CD4-positive, alpha-beta T cell treated with Interleukin-10 for 1 hour (primary cell): ENCODE measurements at regions not wholly inside any gene's neighbourhood (a gene's known extent, or its start where the extent isn't known, plus 50 kb on each side); places are given as distances from the start of the nearest gene placed in this dataset.
"Not testable (repeated sequence)": the region's sequence is repeated elsewhere in the genome, so short reads cannot be mapped to it uniquely, and the experiment has no call there.

Experiments
- DNase-seq: peaks from one replicate; pipeline ENCODE4 v3.0.0-alpha.2; 2020

DNA sequence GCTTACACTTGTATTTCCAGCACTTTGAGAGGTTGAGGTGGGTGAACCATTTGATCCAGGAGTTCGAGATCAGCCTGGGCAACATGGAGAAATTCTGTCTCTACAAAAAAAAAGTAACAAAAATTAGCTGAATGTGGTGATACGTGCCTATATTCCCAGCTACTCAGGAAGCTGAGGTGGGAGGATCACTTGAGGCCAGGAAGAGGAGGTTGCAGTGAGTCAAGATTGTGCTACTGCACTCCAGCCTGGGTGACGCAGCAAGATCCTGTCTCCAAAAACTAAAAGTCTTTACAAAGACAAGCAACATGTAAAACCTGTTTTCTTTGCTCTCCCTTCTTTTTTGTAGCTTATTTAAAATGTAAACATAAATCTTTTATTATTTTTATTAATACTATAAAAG is 1156.1 kb downstream of the FAT4 start:
- DNase-seq = no peak

GRCh38 chr4:126475730-126476129 is 1157.0 kb upstream of the INTU start:
- no peak for DNase-seq

GRCh38 chr4:126479709-126480108 is 1153.0 kb upstream of the INTU start:
- no peak for DNase-seq

- DNase-seq = no peak
Observed at GRCh38 chr4:126482311-126482710, 1150.4 kb upstream of the INTU start.

- DNase-seq = no peak
Observed at GRCh38 chr4:126486377-126486776, 1146.4 kb upstream of the INTU start.

GRCh38 chr4:126489826-126490463 is 1142.8 kb upstream of the INTU start:
- no peak for DNase-seq

GRCh38 chr4:126495163-126495752 is 1137.5 kb upstream of the INTU start:
- DNase-seq = no peak

GRCh38 chr4:126512979-126513378 is 1119.8 kb upstream of the INTU start:
- DNase-seq = no peak

DNA sequence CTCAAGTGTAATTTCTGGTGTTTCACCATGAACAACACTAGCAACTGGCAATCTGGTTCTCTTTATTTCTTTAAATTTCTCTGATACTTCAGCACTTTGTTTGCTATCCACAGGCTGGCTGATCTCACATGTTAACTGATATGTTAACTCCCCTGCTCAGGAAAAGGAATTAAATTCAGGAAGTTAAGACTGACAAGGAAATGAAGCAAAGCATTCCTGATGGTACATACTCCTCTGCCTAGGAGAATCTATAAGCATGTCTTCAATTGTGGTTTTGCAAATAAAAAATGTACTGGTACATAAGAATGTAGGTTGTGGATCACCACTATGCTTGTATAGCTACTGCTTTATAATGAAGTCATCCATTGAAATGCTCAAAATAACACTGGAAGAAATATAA is 1119.2 kb upstream of the INTU start:
- DNase-seq = no peak

DNA sequence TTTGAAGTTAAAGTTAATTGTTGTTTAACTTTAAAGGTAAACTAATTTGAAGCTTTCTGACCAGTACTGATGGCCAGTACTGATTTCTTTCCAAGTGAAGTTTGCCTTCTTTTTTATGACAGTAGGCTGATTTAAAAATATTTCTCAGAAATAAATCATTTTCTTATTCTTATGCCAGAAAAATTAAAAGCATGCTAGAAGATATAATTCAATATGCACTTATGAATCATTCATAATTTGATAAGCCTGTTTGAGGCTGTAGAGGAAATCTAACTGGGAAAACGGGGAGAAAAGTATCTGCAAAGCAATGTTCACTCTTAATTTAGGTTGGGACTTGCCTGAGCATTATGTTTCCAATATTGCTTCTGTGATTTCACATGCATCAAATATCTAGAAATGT is 1112.0 kb upstream of the INTU start:
- no peak for DNase-seq

- not testable (repeated sequence) for DNase-seq
Observed at GRCh38 chr4:126525400-126525799, 1107.4 kb upstream of the INTU start.

GRCh38 chr4:126526335-126526734 is 1106.4 kb upstream of the INTU start:
- no peak for DNase-seq

DNA sequence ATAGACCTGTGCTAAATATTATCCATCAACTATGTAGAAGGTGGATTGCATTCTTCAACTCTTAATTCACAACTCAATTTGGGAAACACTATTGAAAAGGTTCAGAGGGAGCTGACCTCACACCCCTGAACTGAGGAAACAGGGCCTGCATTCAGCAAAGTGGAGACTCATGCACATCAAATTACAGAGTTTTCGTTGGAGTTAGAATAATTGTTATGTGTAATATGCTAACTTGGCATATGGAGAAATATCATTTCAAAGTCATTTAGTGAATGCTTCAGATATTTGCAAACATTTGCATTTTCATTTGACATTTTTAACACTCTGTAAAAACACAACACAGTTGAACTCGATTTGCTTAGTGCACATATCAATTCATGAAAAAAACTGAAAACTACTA is 1102.8 kb upstream of the INTU start:
- no peak for DNase-seq

GRCh38 chr4:126530996-126531585 is 1101.7 kb upstream of the INTU start:
- no peak for DNase-seq

- no peak for DNase-seq
Observed at GRCh38 chr4:126532527-126532926, 1100.2 kb upstream of the INTU start.

GRCh38 chr4:126533146-126533805 is 1099.5 kb upstream of the INTU start:
- no peak for DNase-seq

DNA sequence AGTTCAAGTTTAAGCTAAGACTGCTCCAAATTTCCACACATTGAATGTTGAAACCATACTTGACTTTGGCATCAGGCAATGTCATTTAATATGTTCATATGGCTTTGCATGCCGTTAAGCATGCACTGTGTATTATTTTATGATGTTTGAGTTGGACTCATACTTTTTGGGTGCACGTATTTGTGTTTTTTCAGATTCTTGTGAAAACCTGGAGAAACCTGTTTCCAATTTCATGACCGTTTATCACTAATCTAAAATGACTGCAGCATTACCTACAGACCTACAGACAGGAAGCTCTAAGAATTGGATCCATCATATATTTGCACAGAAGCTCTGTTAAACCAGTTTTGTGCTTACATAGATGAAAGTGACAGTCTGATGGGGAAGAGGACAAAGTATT is 1093.0 kb upstream of the INTU start:
- no peak for DNase-seq

GRCh38 chr4:126541820-126542219 is 1090.9 kb upstream of the INTU start:
- no peak for DNase-seq

DNA sequence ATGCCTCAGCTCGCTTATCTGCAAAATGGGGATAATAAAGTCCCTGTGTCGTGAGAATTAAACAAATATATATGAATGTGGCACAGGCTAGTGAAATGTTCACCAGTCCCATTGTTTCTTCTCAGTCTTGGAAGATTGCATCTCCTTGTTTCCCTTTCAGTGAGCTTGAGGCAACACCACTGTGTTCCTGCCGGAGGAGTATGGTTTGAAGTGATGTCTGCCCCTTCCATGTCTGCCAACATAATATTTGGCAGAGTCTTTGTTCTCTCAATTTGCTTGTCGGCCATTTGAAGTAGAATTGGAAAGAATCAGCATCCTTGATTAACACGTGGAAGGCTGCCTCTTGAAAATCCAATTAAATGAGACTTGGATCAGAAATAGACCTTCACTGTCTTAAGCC is 1088.5 kb upstream of the INTU start:
- no peak for DNase-seq

- not testable (repeated sequence) for DNase-seq
Observed at GRCh38 chr4:126546197-126546596, 1086.6 kb upstream of the INTU start.

GRCh38 chr4:126547352-126547751 is 1085.4 kb upstream of the INTU start:
- no peak for DNase-seq

GRCh38 chr4:126548890-126549289 is 1083.9 kb upstream of the INTU start:
- no peak for DNase-seq

GRCh38 chr4:126552321-126552720 is 1080.4 kb upstream of the INTU start:
- DNase-seq = no peak

GRCh38 chr4:126553248-126553647 is 1079.5 kb upstream of the INTU start:
- no peak for DNase-seq
